K562 (cell line): ENCODE measurements at regions not wholly inside any gene's neighbourhood (a gene's known extent, or its start where the extent isn't known, plus 50 kb on each side); places are given as distances from the start of the nearest gene placed in this dataset.

ENCODE experiments used
- BRCA1 ChIP-seq, 2 experiments: fragments of 450-650 bp in 1 of 2; sonication (generic) in 1 of 2; formaldehyde crosslinking in 1 of 2; IDR thresholded peaks; 2 replicates each; pipeline versions ENCODE4 v1.5.0 to v1.6.1; 2017 to 2020; ENCODE audit warnings: mild to moderate bottlenecking in 1 of 2, missing genetic modification reagents in 1 of 2
- EHMT2 ChIP-seq: fragments of 450-650 bp; IDR thresholded peaks from 2 replicates; pipeline ENCODE4 v1.6.1; 2018; ENCODE audit warnings: antibody characterized with exemption
- ZNF644 ChIP-seq: fragments of 200-800 bp; sonication (Bioruptor generic); IDR thresholded peaks from 2 replicates; pipeline ENCODE4 v1.6.1; 2016; ENCODE audit warnings: low read depth, missing genetic modification characterization, missing compliant biosample characterization

GRCh38 chr13:34034411-34034810 is 216.5 kb downstream of the RFC3 start:
- TF ChIP-seq EHMT2 (no peak), ZNF644 (tag) (no peak), BRCA1 (IDR thresholded peaks at IDR 0.05) (no peak), BRCA1 (CRISPR knock-in tag; IDR thresholded peaks at IDR 0.05) (no peak)
